NB4 (cell line): ENCODE measurements at regions not wholly inside any gene's neighbourhood (a gene's known extent, or its start where the extent isn't known, plus 50 kb on each side); places are given as distances from the start of the nearest gene placed in this dataset.

Source experiments
- POLR2A ChIP-seq: IDR thresholded peaks from 2 replicates; pipeline ENCODE4 v1.6.1; 2011; ENCODE audit warnings: mild to moderate bottlenecking; ENCODE audit not compliant: insufficient read length; ENCODE audit errors: extremely low read depth
- TF ChIP-seq, protein P1 (sequence below): IDR thresholded peaks from one replicate; pipeline ENCODE4 v1.5.1; 2012; ENCODE audit warnings: low read depth, low read length
- TF ChIP-seq, protein P2 (sequence below): IDR thresholded peaks from 2 replicates; pipeline ENCODE4 v1.6.1; 2011; ENCODE audit warnings: low read depth, low read length

DNA sequence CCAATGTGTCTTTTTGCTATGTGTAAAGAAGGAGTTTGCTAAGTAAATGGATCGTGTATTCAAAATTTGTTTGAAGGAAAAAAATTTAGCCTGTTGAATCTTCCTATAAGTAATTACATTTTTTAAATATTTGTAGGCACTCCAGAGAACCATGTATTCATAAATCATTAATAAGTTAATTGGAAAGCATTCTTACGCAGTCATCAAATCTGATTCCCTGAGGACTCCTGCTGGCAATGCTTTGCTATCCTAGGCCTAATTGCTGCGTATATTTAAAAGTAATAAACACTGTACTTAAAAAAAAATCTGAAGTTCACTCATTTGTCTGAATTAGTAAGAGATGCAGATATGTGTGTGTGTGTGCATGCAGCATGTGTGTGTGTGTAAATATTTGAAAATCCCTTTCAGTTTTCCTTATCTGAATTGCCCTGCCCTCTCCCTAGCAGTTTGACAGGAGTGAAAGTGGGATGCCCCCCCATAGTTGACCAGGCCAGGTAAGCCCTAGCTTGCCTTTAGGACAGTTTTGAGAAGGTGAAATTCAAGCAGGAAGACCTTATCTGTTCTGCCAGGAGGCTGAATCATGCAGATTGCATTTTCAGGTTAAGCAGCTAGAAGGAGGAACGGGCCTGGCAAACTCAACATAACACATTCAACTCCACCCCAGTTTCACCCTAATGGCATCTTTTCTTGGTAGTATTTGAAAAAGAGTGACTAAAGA lies 81.2 kb upstream of the DNAH5 start:
- TF ChIP-seq, protein P1, sequence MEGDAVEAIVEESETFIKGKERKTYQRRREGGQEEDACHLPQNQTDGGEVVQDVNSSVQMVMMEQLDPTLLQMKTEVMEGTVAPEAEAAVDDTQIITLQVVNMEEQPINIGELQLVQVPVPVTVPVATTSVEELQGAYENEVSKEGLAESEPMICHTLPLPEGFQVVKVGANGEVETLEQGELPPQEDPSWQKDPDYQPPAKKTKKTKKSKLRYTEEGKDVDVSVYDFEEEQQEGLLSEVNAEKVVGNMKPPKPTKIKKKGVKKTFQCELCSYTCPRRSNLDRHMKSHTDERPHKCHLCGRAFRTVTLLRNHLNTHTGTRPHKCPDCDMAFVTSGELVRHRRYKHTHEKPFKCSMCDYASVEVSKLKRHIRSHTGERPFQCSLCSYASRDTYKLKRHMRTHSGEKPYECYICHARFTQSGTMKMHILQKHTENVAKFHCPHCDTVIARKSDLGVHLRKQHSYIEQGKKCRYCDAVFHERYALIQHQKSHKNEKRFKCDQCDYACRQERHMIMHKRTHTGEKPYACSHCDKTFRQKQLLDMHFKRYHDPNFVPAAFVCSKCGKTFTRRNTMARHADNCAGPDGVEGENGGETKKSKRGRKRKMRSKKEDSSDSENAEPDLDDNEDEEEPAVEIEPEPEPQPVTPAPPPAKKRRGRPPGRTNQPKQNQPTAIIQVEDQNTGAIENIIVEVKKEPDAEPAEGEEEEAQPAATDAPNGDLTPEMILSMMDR = no peak
- no peak for TF ChIP-seq POLR2A
- TF ChIP-seq, protein P2, sequence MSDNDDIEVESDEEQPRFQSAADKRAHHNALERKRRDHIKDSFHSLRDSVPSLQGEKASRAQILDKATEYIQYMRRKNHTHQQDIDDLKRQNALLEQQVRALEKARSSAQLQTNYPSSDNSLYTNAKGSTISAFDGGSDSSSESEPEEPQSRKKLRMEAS = no peak
